WTC11 (cell line): ENCODE measurements at regions not wholly inside any gene's neighbourhood (a gene's known extent, or its start where the extent isn't known, plus 50 kb on each side); places are given as distances from the start of the nearest gene placed in this dataset.

Experiments
- ATAC-seq: fragments of 200-7000 bp; cut with Tn5 transposase; 2 replicates; pipeline ENCODE4 v1.10.0; 2021; ENCODE audit warnings: mild to moderate bottlenecking, moderate library complexity
- CTCF ChIA-PET: fragments of 300-600 bp; sonication (Branson Sonifier 250); formaldehyde crosslinking; loops from one replicate; lab custom pipeline; 2021; ENCODE audit warnings: antibody characterized with exemption; lab: Charles Lee
- POLR2A ChIA-PET: fragments of 350-600 bp; sonication (Branson Sonifier 250); formaldehyde crosslinking; loops from one replicate; lab custom pipeline; 2021; ENCODE audit warnings: antibody characterized with exemption; lab: Charles Lee
- DNase-seq: peaks from one replicate; pipeline ENCODE4 v3.0.0; 2021; ENCODE audit warnings: low spot score
- H3K27ac Mint-ChIP-seq: 2 replicates; pipeline ENCODE4 v1.8.0; 2021; ENCODE audit warnings: mixed read lengths
- H3K27me3 Mint-ChIP-seq: 2 replicates; pipeline ENCODE4 v1.8.0; 2021; ENCODE audit warnings: low read depth, mild to moderate bottlenecking, moderate library complexity, mixed read lengths
- H3K36me3 Mint-ChIP-seq: 2 replicates; pipeline ENCODE4 v1.8.0; 2021; ENCODE audit warnings: mixed read lengths
- H3K4me1 Mint-ChIP-seq: 2 replicates; pipeline ENCODE4 v1.8.0; 2022; ENCODE audit warnings: mixed read lengths
- H3K4me3 Mint-ChIP-seq: 2 replicates; pipeline ENCODE4 v1.8.0; 2021; ENCODE audit warnings: mild to moderate bottlenecking, moderate library complexity, mixed read lengths
- H3K9me3 Mint-ChIP-seq: 2 replicates; pipeline ENCODE4 v1.8.0; 2021; ENCODE audit warnings: mixed read lengths
- AFF4 ChIP-seq: sonication (generic); formaldehyde crosslinking; IDR thresholded peaks from 2 replicates; pipeline ENCODE4 v1.8.1; 2023; ENCODE audit warnings: mild to moderate bottlenecking, missing genetic modification reagents, borderline replicate concordance
- ELF4 ChIP-seq: sonication (generic); formaldehyde crosslinking; IDR thresholded peaks from 2 replicates; pipeline ENCODE4 v1.8.1; 2022; ENCODE audit warnings: low read depth, mild to moderate bottlenecking, moderate library complexity, missing genetic modification reagents
- ESRRA ChIP-seq: sonication (generic); formaldehyde crosslinking; IDR thresholded peaks from 2 replicates; pipeline ENCODE4 v1.8.1; 2022; ENCODE audit warnings: mild to moderate bottlenecking, missing genetic modification reagents, borderline replicate concordance
- GRHL2 ChIP-seq: fragments of 250-450 bp; sonication (Bioruptor Pico); IDR thresholded peaks from 2 replicates; pipeline ENCODE4 v1.8.0; 2022; ENCODE audit warnings: mild to moderate bottlenecking, moderate library complexity; ENCODE audit not compliant: insufficient replicate concordance, severe bottlenecking
- MLX ChIP-seq: sonication (generic); formaldehyde crosslinking; IDR thresholded peaks from 2 replicates; pipeline ENCODE4 v1.8.1; 2023; ENCODE audit warnings: mild to moderate bottlenecking, missing genetic modification reagents, moderate library complexity
- NFE2L1 ChIP-seq: sonication (generic); formaldehyde crosslinking; IDR thresholded peaks from 2 replicates; pipeline ENCODE4 v1.8.1; 2023; ENCODE audit warnings: missing genetic modification reagents
- OVOL2 ChIP-seq: fragments of 250-450 bp; sonication (Bioruptor Pico); IDR thresholded peaks from 2 replicates; pipeline ENCODE4 v1.9.0; 2021; ENCODE audit warnings: mild to moderate bottlenecking, borderline replicate concordance
- PRDM15 ChIP-seq: sonication (generic); formaldehyde crosslinking; IDR thresholded peaks from 2 replicates; pipeline ENCODE4 v1.8.0; 2022; ENCODE audit warnings: missing genetic modification reagents
- SMAD3 ChIP-seq: sonication (generic); formaldehyde crosslinking; IDR thresholded peaks from 2 replicates; pipeline ENCODE4 v1.8.0; 2022; ENCODE audit warnings: missing genetic modification reagents, mild to moderate bottlenecking, borderline replicate concordance
- USF1 ChIP-seq: sonication (generic); formaldehyde crosslinking; IDR thresholded peaks from 2 replicates; pipeline ENCODE4 v1.8.0; 2022; ENCODE audit warnings: mild to moderate bottlenecking, missing genetic modification reagents
- ZBTB21 ChIP-seq: sonication (generic); formaldehyde crosslinking; IDR thresholded peaks from 2 replicates; pipeline ENCODE4 v1.8.1; 2023; ENCODE audit warnings: mild to moderate bottlenecking, missing genetic modification reagents, borderline replicate concordance
- ZBTB43 ChIP-seq: sonication (generic); formaldehyde crosslinking; IDR thresholded peaks from 2 replicates; pipeline ENCODE4 v1.8.1; 2023; ENCODE audit warnings: mild to moderate bottlenecking, missing genetic modification reagents
- ZNF263 ChIP-seq: sonication (generic); formaldehyde crosslinking; IDR thresholded peaks from 2 replicates; pipeline ENCODE4 v1.8.1; 2022; ENCODE audit warnings: low read depth, mild to moderate bottlenecking, moderate library complexity, missing genetic modification reagents
- ZNF671 ChIP-seq: fragments of 250-450 bp; sonication (Bioruptor Pico); IDR thresholded peaks from 2 replicates; pipeline ENCODE4 v1.8.0; 2021; ENCODE audit warnings: mild to moderate bottlenecking

GRCh38 chr4:138494116-138494515 is 252.0 kb upstream of the SLC7A11 start:
- peaks cover 24% of the 10 kb centered on the region for H3K9me3 Mint-ChIP-seq
- DNase-seq = no peak
- POLR2A ChIA-PET = interaction anchor here (1.8 kb wide), 1 partner anchor 252 kb away, joined by 5 read pairs; the partner anchor contains the start of gene SLC7A11
- CTCF ChIA-PET = interaction anchor here (1.2 to 1.4 kb wide), 6 partner anchors 29 to 377 kb away, joined by 3 to 18 read pairs (median 12); no protein-coding TSS in a partner anchor
- no peak for TF ChIP-seq OVOL2 (CRISPR knock-in tag)
- TF ChIP-seq PRDM15 = no peak
- no peak for TF ChIP-seq ESRRA
- TF ChIP-seq USF1 (CRISPR knock-in tag) = no peak
- no peak for TF ChIP-seq NFE2L1 (CRISPR knock-in tag)
- no peak for TF ChIP-seq MLX (CRISPR knock-in tag)
- TF ChIP-seq GRHL2 (CRISPR knock-in tag) = no peak
- TF ChIP-seq SMAD3 (CRISPR knock-in tag) = no peak
- TF ChIP-seq ZBTB21 (CRISPR knock-in tag) = no peak
- no peak for TF ChIP-seq ZNF263 (CRISPR knock-in tag)
- no peak for TF ChIP-seq ZNF671 (CRISPR knock-in tag)
- TF ChIP-seq, all 79 proteins: peak for 0
- no peak overlapping the region for H3K4me3 Mint-ChIP-seq
- peaks cover 12% of the 10 kb centered on the region; the same call in 1 of the 2 replicates for H3K36me3 Mint-ChIP-seq
- no peak for ATAC-seq
- H3K27me3 Mint-ChIP-seq = no peaks in the 10 kb centered on the region; the same call in 1 of the 2 replicates
- peaks cover 18% of the 10 kb centered on the region for H3K4me1 Mint-ChIP-seq
- H3K27ac Mint-ChIP-seq = no peak overlapping the region

- no peaks in the 10 kb centered on the region for H3K36me3 Mint-ChIP-seq
- DNase-seq (no peak), ATAC-seq (no peak)
- TF ChIP-seq ZBTB43 (CRISPR knock-in tag) (no peak), AFF4 (CRISPR knock-in tag) (no peak), ELF4 (no peak)
- H3K4me1 Mint-ChIP-seq = peaks cover 34% of the 10 kb centered on the region
- no peak overlapping the region for H3K27ac Mint-ChIP-seq
- H3K27me3 Mint-ChIP-seq = no peaks in the 10 kb centered on the region; the same call in 1 of the 2 replicates
- H3K4me3 Mint-ChIP-seq = no peak overlapping the region
- ChIA-PET POLR2A (no interaction called here), CTCF (no interaction called here)
- peaks cover 6% of the 10 kb centered on the region for H3K9me3 Mint-ChIP-seq
Measured at GRCh38 chr4:138492176-138492575, 250.0 kb upstream of the SLC7A11 start.
